Activated naive CD4-positive, alpha-beta T cell treated with anti-CD3 and anti-CD28 coated beads, Interleukin-2, amount 50 U/mL, for 72 hours (primary cell): ENCODE measurements at regions not wholly inside any gene's neighbourhood (a gene's known extent, or its start where the extent isn't known, plus 50 kb on each side); places are given as distances from the start of the nearest gene placed in this dataset.

ENCODE experiments used
- ATAC-seq, 2 donors: fragments of 150-1000 bp; cut with Tn5 transposase; 2 replicates each; pipeline ENCODE4 v1.10.0; 2021; ENCODE audit warnings: mild to moderate bottlenecking in 2 of 2, moderate library complexity in 2 of 2
- DNase-seq, 2 donors: peaks; one replicate each; pipeline ENCODE4 v3.0.0; 2021 to 2022; ENCODE audit warnings: low spot score in 2 of 2
- H3K27ac Mint-ChIP-seq, 2 donors: one replicate each; pipeline ENCODE4 v1.8.0; 2022; ENCODE audit warnings: mild to moderate bottlenecking in 2 of 2, mixed read lengths in 2 of 2
- H3K36me3 Mint-ChIP-seq, 2 donors: one replicate each; pipeline ENCODE4 v1.8.0; 2022; ENCODE audit warnings: mixed read lengths in 2 of 2
- H3K9me3 Mint-ChIP-seq, 2 donors: one replicate each; pipeline ENCODE4 v1.8.0; 2022; ENCODE audit warnings: mixed read lengths in 2 of 2

GRCh38 chrX:8971116-8971515 lies 62.8 kb downstream of the FAM9B start:
- Mint-ChIP-seq H3K36me3 (no peaks in the 10 kb centered on the region), H3K27ac (no peak overlapping the region), H3K9me3 (no peaks in the 10 kb centered on the region)
- peak; percentile 36 to 53 for ATAC-seq
- no peak for DNase-seq

GRCh38 chrX:8969378-8969777 lies 64.5 kb downstream of the FAM9B start:
- ATAC-seq (no peak), DNase-seq (no peak)
- Mint-ChIP-seq H3K27ac (no peak overlapping the region), H3K9me3 (no peaks in the 10 kb centered on the region), H3K36me3 (no peaks in the 10 kb centered on the region)

- ATAC-seq = no peak
- H3K27ac Mint-ChIP-seq = no peak overlapping the region
Measured at GRCh38 chrX:8967461-8967860, 66.5 kb downstream of the FAM9B start.

GRCh38 chrX:8960957-8961468 lies 72.9 kb downstream of the FAM9B start:
- Mint-ChIP-seq H3K9me3 (no peaks in the 10 kb centered on the region), H3K27ac (no peak overlapping the region), H3K36me3 (no peaks in the 10 kb centered on the region)
- no peak for ATAC-seq
- DNase-seq = no peak

More at GRCh38 chrX:8967461-8967860, 66.5 kb downstream of the FAM9B start:
- no peaks in the 10 kb centered on the region for H3K36me3 Mint-ChIP-seq
- no peak for DNase-seq
- H3K9me3 Mint-ChIP-seq = no peaks in the 10 kb centered on the region

- no peak for ATAC-seq
- DNase-seq = no peak
- no peaks in the 10 kb centered on the region for H3K36me3 Mint-ChIP-seq
- H3K27ac Mint-ChIP-seq = no peak overlapping the region
- H3K9me3 Mint-ChIP-seq = no peaks in the 10 kb centered on the region
Measured at GRCh38 chrX:8955511-8955910, 78.4 kb downstream of the FAM9B start.

- Mint-ChIP-seq H3K9me3 (no peaks in the 10 kb centered on the region), H3K27ac (no peak overlapping the region), H3K36me3 (no peaks in the 10 kb centered on the region)
- ATAC-seq (no peak), DNase-seq (no peak)
Measured at GRCh38 chrX:8946563-8946962, 87.4 kb downstream of the FAM9B start.

- no peak for DNase-seq
- Mint-ChIP-seq H3K9me3 (peaks cover 0 to 12% of the 10 kb centered on the region in 2 donors), H3K36me3 (peaks cover 8 to 16% of the 10 kb centered on the region in 2 donors), H3K27ac (no peak overlapping the region)
- ATAC-seq = no peak
Measured at GRCh38 chrX:8939322-8939721, 94.6 kb downstream of the FAM9B start.

GRCh38 chrX:8927701-8928100 lies 106.2 kb downstream of the FAM9B start:
- H3K9me3 Mint-ChIP-seq = no peaks in the 10 kb centered on the region
- DNase-seq (no peak), ATAC-seq (no peak)
- peaks cover 0 to 7% of the 10 kb centered on the region in 2 donors for H3K36me3 Mint-ChIP-seq
- no peak overlapping the region for H3K27ac Mint-ChIP-seq

GRCh38 chrX:8927066-8927635 lies 106.8 kb downstream of the FAM9B start:
- ATAC-seq (no peak), DNase-seq (no peak)
- Mint-ChIP-seq H3K27ac (no peak overlapping the region), H3K9me3 (no peaks in the 10 kb centered on the region), H3K36me3 (peaks cover 0 to 7% of the 10 kb centered on the region in 2 donors)

GRCh38 chrX:8921615-8922014 lies 112.3 kb downstream of the FAM9B start:
- Mint-ChIP-seq H3K36me3 (peaks cover 0 to 7% of the 10 kb centered on the region in 2 donors), H3K9me3 (no peaks in the 10 kb centered on the region), H3K27ac (no peak overlapping the region)
- no peak for ATAC-seq
- no peak for DNase-seq

GRCh38 chrX:8919801-8920200 lies 114.1 kb downstream of the FAM9B start:
- ATAC-seq (no peak), DNase-seq (no peak)
- Mint-ChIP-seq H3K36me3 (no peaks in the 10 kb centered on the region), H3K9me3 (no peaks in the 10 kb centered on the region), H3K27ac (no peak overlapping the region)

- no peak overlapping the region for H3K27ac Mint-ChIP-seq
Measured at GRCh38 chrX:8916697-8917096, 115.5 kb upstream of the FAM9A start.

GRCh38 chrX:8914681-8915080 lies 113.5 kb upstream of the FAM9A start:
- H3K27ac Mint-ChIP-seq = no peak overlapping the region
- no peaks in the 10 kb centered on the region for H3K36me3 Mint-ChIP-seq
- DNase-seq (no peak), ATAC-seq (no peak)
- H3K9me3 Mint-ChIP-seq = no peaks in the 10 kb centered on the region

More at GRCh38 chrX:8916697-8917096, 115.5 kb upstream of the FAM9A start:
- Mint-ChIP-seq H3K9me3 (no peaks in the 10 kb centered on the region), H3K36me3 (no peaks in the 10 kb centered on the region)
- ATAC-seq = no peak
- no peak for DNase-seq

- ATAC-seq (no peak), DNase-seq (no peak)
- no peaks in the 10 kb centered on the region for H3K9me3 Mint-ChIP-seq
Measured at GRCh38 chrX:8913655-8914409, 112.6 kb upstream of the FAM9A start.

GRCh38 chrX:8907688-8908087 lies 106.5 kb upstream of the FAM9A start:
- DNase-seq (no peak), ATAC-seq (no peak)
- Mint-ChIP-seq H3K27ac (no peak overlapping the region), H3K9me3 (no peaks in the 10 kb centered on the region), H3K36me3 (no peaks in the 10 kb centered on the region)

More at GRCh38 chrX:8913655-8914409, 112.6 kb upstream of the FAM9A start:
- Mint-ChIP-seq H3K36me3 (no peaks in the 10 kb centered on the region), H3K27ac (no peak overlapping the region)

- no peaks in the 10 kb centered on the region for H3K36me3 Mint-ChIP-seq
- DNase-seq = no peak
- no peaks in the 10 kb centered on the region for H3K9me3 Mint-ChIP-seq
- no peak for ATAC-seq
- H3K27ac Mint-ChIP-seq = no peak overlapping the region
Measured at GRCh38 chrX:8906299-8906938, 105.2 kb upstream of the FAM9A start.

GRCh38 chrX:8897259-8897658 lies 96.1 kb upstream of the FAM9A start:
- ATAC-seq (no peak), DNase-seq (no peak)
- Mint-ChIP-seq H3K27ac (no peak overlapping the region), H3K36me3 (no peaks in the 10 kb centered on the region), H3K9me3 (peaks cover 0 to 3% of the 10 kb centered on the region in 2 donors)
